DMS153 treated with DMSO at 0.1 percent for 48 hours (cell line): ENCODE measurements at regions not wholly inside any gene's neighbourhood (a gene's known extent, or its start where the extent isn't known, plus 50 kb on each side); places are given as distances from the start of the nearest gene placed in this dataset.
"Not testable (repeated sequence)": the region's sequence is repeated elsewhere in the genome, so short reads cannot be mapped to it uniquely, and the experiment has no call there.

ENCODE experiments used
- DNase-seq: peaks from one replicate; lab custom pipeline; 2025; ENCODE audit not compliant: unreplicated experiment; lab: John Stamatoyannopoulos, UW

DNA sequence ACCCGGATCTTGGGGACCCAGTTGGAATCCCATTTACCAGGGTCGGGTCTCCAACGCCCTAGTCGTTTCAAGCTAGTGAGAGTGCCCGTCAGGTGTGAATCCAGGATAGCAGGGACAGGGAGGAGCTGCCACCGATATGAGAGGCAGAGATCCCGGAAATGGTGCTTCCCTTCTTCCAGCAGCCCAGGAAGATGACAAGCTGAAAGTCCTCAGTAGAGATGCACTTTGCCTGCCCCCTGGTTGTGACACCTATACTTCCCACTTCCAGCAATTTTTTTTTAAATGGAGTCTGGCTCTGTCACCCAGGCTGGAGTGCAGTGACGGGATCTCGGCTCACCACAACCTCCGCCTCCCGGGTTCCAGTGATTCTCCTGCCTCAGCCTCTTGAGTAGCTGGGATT, 503.0 kb downstream of the NTRK3 start:
- DNase-seq: no peak

DNA sequence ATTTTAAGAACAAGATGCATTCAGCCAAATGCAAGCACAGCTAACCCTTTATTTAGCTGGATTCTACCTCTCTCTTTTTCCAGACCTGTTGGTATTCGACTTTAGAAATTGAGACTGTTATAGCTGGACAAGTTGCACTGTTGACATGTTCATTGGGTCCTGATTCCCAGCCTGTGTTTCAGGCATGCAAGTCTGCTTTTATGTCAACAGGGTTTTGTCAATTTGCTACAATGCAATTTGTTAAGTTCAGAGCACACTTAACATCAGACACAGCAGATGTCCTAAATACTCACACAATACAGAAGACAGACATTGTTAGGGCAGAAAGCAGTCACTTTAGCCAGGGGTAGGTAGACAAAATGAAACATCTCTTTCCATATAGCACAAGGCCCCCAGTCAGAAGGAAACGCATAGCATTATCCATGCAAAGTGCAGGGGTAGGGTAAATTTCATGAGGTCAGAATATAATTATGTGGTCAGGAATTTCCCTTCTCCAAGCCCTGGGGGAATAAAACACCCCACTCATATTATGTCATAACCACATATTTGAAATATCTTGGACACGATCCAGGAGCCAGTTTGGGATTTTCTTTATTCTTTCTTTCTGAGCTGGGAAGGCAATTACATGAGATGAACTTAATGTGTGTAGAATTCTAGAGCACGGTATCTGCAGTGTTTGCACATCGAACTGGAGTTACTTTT, 504.1 kb downstream of the NTRK3 start:
- DNase-seq: no peak

DNA sequence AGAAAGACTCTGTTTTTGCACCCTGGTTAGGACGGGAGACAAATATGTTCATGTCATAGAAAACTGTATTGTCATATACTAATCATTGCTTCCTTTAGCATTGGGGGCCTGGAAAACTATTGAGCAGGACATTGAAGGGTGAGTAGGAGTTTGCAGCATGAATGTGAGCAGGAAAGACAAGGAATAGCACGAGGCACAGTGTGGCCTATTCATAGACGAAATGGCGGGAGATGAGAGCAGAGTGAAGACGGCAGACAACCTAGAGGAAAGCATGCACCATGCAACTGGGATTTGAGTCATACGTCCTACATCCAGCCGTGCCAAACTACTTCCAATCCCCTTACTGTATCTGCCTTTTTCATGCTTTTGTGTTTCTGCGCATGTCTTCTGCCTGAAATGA, 508.1 kb downstream of the NTRK3 start:
- DNase-seq: no peak

DNA sequence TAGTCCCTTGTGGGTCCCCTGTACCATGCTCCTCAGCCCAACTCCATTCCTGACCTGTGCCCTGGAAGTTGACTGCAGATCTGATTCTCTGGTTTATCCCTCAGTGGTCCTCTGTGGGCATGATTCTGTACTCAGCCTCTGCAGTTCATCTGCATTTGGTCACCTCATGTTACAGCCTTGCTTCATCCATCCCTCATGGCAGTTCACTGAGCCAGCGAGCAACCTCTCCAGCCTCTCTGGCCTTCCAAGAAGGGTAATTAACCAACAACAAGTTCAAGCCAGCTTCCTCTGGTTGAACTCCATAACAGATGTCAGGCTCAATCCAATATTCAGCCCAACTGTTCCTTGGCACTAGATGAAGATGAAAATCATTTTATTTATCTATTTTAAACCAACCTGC, 509.5 kb downstream of the NTRK3 start:
- no peak for DNase-seq

DNA sequence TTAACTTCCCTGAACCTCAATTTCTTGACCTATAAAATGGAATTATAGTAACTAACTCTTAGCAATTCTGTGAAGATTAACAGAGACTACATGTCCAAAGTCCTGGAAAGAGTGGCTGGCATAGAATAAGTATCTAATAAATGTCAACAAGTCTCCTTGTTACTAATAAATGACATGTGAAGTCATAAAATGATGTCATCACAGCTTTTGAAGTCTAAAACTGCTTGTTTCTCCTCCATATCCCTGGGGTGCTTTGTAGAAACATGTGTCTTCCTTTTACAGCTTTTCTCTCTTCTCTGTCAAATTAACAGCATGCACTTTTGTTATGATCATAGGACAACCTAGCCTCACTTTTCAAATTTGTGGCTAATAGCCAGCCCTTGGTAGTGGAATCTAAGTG, 510.2 kb downstream of the NTRK3 start:
- DNase-seq: no peak

DNA sequence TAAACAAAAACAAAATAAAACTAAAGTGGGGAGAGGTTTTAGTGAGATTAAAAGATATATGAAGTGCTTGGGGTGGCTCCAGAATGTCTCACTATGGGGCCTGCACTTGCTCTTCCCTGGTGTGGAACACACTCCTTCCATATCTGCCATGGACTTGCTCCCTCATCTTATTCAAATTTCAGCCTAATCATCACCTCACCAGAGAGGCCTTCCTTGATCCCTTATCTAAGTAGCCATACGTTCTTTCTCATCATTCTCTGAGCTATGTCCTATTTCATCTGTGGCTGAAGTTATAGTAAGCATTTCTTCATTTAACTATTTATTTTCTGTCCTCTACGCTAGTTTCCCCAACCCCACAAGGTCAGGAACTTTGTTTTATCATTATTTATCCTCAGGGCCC, 511.7 kb downstream of the NTRK3 start:
- DNase-seq: no peak

DNA sequence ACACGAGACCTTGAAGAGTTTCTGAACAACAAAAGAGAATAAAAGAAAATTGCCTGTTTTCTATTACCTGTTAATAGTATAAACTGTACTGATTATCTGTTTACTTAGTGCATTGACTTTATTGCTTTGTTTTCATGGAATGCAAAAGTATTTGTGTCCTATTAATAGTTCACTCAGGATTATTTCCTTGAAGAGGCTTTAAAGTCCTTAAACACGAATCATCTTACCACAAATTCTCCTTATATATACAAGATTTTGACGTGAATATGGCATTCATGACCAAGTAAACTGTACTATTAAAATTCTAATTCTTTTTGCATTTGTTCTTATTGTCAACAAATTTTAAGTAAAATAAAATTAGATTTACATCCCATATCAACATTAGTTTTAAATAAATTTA, 513.0 kb downstream of the NTRK3 start:
- no peak for DNase-seq

DNA sequence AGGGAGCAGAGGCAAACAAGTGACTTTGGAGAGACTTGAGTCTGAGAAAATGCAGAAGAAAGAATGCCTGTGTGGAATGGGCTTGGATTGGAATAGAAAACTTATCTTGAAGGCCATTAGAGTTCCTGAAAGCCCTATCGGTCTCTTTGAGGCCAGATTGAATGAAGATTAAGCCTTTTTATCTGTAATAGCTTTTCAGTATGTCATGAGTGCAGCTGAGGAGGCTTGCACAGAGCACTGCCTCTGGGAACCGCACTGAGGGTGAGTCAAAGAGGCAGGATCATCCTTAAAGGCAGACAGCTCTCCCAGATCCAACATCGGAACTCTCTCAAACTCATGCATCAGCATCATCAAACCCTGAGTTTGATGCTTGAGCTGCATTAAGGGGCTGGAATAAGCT, 515.2 kb downstream of the NTRK3 start:
- DNase-seq: no peak

DNA sequence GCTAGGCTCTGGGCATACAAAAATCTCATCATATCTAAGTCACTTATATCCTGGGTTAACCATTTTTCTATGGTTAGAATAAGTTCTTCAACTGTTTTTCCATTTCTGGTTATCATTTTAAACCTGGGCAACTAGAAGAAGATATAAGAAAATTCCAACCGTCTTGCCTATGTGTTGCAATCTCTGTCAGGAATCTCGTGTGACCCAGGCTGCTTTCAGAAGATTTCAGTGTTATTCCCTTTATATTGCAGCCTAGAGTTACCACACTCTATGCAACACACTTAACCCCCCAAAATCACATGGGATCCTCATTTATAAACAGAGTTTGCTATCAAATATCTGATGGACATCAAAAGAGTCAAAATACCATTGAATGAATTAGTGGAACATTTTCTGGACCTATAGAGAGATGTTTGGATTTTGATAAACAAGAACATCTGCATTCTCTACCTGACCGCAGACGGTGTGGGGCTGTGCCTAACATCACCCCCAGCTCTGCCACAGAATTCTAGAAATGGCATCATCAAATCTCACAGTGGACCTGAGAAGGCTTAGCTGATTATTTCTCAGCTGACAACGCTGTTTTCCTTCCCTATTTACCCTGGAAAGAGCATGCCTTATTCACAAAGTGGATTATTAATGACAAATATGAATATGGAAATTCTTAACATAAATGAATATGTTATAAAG, 515.7 kb downstream of the NTRK3 start:
- no peak for DNase-seq

DNA sequence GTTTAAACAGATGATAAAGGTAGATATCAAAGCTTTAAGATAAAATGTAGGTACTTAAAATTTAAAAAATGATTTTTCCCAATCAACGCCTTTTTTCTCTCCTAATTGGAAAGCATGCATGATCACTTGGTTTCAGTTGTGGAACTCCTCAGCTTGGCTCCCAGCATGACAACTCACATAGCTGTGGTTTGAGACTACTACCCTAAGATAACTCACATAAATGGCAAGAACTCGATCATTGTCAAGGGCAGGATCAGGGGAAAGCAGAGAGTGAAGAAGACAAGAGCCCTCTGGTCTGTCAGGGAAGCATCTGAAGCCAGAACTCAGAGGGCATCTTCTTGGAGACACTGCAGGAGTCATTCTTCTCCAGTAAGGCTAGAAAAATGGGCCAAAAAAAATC, 516.7 kb downstream of the NTRK3 start:
- DNase-seq: no peak

DNA sequence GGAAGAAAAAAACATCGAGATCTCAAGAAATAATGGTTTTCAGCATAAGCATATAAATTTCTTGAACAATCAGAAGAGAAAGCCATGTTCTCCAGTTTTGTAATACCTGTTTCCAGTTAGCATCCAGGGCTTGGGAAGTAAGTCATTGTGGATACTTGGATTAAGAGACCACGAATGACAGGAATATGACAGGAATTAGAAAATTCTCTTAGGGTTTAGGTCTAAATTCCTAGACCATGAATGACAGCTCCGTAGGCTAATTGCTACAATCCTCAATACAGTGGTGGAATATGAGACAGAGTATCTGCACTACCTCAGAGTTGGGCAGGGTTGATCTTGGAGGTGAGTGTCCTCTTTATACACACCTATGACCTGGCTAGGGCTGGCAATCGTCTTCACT, 517.5 kb downstream of the NTRK3 start:
- no peak for DNase-seq

DNA sequence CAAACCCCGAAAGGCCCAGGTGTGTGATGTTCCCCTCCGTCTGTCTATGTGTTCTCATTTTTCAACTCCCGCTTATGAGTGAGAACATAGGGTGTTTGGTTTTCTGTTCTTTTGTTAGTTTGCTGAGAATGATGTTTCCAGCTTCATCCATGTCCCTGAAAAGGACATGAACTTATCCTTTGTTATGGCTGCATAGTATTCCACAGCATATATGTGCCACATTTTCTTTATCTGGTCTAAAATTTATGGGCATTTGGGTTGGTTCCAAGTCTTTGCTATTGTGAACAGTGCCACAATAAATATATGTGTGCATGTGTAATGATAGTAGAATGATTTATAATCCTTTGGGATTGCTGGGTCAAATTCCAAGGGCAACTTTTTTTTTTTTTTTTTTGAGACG, 519.1 kb downstream of the NTRK3 start:
- DNase-seq: not testable (repeated sequence)

DNA sequence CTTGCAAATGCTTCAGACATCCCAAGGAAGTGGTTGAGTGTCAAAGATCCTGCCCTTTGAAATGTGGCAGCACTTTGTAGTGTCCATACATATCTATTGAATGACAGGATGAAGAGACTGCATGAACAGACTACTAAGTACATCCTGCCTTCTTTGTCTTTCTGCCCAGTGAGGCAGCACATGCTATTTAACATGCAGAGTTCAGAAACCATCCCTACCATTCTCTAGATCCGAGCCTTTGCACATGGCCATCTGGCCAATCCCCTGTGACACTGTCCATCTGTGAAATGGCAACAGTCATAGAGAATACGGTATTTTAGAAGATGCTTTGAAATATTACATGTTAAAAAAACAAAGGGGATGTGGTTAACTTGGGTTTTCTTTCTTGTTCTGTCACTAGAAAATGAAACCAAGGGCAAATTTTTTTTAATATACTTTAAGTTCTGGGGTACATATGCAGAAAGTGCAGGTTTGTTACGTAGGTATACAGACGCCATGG, 519.6 kb downstream of the NTRK3 start:
- no peak for DNase-seq

DNA sequence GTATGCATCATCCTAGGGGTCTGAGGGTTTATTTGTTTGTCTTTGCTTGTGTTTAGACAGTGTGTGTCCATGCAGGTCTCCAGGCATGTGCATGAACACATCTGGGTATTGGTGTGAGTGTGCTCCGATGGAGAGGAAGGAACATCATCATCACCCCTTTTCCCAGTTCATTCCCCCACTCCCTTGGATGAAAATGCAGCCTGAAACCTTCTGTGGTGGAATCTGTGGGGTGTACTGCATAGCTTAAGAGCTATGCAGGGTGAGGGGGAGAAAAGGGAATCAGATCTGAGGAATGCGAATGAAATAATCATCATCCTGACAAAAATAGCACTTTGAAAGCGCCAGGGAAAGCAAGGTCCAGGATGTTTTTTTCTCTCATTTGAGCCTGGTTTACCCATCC, 520.1 kb downstream of the NTRK3 start:
- no peak for DNase-seq

DNA sequence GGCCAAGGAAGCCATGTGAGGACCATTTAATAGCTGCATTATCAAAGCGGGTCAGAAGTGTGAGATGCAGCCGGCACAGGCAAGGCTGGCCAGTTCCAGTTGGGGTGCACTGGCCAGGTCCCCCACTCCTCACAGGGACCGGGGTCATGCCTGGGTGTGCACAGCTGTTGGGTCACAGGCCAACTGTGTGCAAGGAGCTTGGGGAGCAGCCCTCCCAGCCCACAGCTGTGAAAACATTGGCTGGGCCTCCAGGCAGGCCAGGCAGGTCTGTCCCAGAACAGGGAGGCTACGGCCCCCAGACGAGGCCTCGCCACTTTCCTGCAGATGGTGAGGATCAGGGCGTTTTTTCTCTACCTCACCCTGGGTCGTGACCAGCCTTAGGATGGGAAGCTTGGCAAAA, 521.0 kb downstream of the NTRK3 start:
- DNase-seq: no peak

DNA sequence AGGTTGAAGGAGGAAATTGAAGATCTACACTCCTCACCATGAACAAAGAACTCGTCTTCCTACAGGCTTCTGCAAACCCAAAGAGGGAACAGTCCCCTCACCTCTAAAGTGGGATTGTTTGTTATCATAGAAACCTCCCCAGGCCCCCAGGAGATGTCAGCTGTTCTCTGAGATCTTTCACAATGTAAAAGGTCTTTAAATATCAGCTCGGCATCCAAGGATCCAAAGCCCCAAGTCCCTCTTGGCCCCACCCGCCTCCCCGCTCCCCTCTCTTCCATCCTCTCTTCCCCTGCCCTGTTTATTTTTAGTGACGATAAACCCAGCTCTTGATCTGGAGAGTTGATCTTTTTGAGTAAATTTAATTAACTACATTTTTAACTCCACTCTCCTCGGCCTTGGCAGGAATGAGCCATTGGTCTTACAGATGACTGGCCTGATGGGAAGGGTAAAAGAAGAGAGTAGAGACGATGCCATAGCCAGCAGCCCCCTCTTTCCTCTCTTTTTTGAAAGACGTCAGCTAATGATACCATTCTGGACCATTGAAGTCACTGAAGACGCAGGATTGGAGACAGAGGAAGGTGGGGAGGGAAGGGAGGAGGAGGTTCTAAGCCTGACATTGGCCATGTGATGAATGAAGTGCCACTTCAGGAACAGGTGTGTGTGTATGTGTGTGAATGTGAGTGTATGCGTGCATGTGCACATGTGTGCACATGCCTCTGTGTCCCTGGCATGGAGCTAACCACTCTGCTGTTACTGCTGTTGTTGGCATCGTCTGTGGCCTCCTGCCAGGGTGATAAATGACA, 521.8 kb downstream of the NTRK3 start:
- DNase-seq: no peak

DNA sequence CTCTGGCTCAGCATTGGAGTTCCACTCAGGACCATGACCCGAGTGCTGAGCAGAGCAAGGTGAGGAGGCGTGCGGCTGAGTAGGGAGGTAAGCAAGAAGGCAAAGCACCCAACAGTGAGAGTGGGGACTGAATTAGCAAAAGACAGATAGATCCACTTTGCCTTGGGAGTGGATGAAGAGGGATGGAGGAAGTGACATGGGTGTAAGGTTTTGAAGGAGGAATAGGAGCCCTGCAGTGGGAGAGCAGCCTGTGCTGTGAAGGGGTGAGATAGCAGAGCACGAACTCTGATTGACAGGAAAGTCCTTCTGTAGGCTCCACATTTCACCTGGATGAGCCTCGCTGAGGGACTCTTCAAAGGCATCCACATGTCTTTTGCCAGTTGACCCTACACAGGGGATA, 522.6 kb downstream of the NTRK3 start:
- no peak for DNase-seq

DNA sequence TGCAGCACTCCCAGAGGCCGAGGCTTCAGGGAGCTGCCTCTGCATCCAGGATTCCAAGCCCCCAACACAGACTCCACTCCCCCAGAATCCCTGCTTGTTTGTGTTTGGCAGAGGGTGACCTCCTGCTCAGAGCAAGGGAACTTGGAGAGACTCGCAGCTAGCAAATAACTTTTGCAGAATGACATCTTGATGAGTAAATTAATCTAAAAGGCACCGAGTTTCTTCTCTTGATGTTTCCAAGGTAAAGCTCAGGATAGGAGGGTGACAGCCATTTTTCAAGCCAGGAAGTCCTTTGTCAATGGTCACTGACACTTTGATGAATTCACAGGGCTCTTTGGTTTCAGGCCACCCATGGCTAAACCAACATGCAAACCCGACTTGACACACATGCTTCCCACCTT, 523.0 kb downstream of the NTRK3 start:
- DNase-seq: no peak

DNA sequence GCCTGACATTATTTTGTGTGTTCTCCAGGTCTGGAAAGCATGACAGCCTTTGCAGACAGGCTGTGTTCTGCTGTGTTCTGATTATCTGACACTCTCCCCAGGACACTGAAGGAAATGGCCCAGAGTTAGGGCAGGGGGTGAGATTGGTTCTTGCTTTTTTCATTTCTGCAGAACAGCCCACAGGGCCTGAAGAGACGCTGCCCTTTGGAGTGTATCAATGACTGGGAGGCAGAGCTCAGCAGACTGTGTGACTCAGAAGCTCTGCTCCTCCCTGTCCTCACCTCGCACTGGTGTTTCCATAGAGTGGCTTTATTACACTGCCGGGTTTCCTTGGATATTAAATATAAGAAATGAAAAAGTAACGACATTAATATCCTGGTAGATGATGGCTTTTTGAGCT, 523.6 kb downstream of the NTRK3 start:
- DNase-seq: no peak

DNA sequence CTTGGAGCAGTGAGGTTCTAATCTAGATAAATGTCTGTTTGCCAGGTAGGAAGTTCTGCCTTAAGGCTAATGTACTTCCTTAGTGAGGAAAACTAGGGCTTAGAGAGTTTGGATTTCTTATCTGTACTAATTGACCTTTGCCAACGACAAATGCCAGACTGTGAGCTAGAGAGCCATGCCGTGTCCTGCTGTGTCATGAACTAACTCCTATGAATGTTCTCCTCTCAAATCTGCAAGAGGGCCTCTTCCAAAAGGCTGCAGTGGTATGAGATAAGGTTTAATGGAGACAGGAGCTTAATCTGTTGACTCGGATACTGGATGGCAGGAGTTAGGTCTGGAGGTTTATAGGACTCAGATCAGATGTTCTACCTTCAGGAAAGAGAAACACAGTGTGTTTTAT, 524.9 kb downstream of the NTRK3 start:
- DNase-seq: no peak

DNA sequence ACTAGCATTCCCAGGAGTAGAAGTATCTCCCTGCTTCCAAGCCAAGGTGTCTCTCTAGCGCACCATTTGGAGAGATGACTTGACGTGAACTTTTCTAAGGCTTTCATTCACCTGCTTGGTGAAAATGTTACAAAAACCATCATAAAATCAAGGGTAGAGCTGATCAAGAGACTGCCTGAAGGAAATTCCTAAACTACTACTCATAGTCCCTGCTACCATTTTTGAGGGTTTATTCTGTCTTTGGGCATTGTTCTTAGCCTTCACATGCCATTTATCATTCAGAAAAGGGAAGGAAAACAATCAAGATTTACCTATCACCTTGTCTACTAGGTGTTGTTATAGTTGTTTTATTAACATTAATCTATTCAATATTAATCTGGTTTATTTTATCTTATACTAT, 525.8 kb downstream of the NTRK3 start:
- no peak for DNase-seq

DNA sequence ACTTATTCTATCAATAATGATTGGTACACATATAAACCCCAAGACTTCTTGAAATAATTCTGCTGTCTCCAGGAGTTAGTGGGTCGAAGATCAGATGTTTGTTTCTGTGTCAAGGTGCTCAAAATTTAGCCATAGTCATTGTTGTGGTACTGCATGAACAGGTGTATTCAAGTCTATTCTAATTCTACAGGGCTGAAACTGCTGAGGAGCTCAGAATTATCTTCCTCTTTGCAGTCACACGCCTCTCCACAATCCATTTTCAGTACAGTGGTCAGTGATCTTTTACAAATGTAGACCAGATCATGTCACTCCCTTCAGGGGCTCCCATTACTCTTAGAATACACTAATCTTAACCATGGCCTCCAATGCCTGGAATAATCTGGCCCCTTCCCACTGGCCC, 527.5 kb downstream of the NTRK3 start:
- DNase-seq: no peak
